ENCODE measurements at regions not wholly inside any gene's neighbourhood (a gene's known extent, or its start where the extent isn't known, plus 50 kb on each side); places are given as distances from the start of the nearest gene placed in this dataset.
"Not testable (repeated sequence)": the region's sequence is repeated elsewhere in the genome, so short reads cannot be mapped to it uniquely, and the experiment has no call there.

DNA sequence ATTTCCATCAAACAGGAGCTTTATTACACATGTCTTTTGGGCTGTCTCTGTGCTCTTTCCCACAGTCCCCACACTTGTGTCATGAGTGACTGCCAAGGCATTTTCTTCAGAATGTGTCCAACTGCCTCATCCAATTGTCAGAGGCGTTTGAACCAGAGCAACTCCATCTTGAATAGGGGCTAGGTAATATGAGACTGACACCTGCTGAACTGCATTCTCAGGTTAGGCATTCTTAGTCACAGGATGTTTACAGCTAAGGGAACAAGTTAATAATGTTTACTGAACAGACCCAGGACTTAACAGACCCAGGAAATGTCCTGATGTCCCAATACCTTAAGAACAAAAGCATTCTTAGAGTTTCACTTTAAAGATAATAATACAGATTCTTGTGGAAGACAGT lies 595.5 kb downstream of the REEP3 start:
- TF ChIP-seq, protein P1, sequence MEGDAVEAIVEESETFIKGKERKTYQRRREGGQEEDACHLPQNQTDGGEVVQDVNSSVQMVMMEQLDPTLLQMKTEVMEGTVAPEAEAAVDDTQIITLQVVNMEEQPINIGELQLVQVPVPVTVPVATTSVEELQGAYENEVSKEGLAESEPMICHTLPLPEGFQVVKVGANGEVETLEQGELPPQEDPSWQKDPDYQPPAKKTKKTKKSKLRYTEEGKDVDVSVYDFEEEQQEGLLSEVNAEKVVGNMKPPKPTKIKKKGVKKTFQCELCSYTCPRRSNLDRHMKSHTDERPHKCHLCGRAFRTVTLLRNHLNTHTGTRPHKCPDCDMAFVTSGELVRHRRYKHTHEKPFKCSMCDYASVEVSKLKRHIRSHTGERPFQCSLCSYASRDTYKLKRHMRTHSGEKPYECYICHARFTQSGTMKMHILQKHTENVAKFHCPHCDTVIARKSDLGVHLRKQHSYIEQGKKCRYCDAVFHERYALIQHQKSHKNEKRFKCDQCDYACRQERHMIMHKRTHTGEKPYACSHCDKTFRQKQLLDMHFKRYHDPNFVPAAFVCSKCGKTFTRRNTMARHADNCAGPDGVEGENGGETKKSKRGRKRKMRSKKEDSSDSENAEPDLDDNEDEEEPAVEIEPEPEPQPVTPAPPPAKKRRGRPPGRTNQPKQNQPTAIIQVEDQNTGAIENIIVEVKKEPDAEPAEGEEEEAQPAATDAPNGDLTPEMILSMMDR (conservative IDR thresholded peaks at IDR 0.05; ENCODE audit: control insufficient read depth, insufficient read depth, low read depth, low read length) = no peak
- DNase-seq (ENCODE audit: low read depth) = no peak
- H3K4me3 ChIP-seq (ENCODE audit: control insufficient read depth, low read depth, low read length) = no peak overlapping the region

DNA sequence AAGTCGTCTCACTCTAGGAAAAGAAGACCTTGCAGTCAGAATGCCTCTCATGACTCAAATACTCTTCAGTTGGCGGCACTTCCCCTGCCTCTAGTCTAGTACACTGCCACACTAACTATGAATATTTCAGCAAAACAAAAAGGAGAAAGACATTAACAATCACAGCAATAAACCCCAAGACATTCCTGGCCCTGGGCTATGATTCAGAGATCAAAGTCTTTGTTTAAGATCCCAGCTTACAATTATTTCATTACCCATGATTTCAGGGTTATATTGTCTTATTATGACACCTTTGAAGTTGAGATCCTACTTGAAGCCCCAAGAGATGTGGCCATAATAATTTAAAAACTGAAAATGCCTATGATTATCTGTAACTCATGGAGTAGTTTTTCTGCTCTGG lies 597.5 kb downstream of the REEP3 start:
- DNase-seq (ENCODE audit: low read depth) = no peak
- H3K4me3 ChIP-seq (ENCODE audit: control insufficient read depth, low read depth, low read length) = no peak overlapping the region
- TF ChIP-seq, protein P1 (conservative IDR thresholded peaks at IDR 0.05; ENCODE audit: control insufficient read depth, insufficient read depth, low read depth, low read length) = no peak

DNA sequence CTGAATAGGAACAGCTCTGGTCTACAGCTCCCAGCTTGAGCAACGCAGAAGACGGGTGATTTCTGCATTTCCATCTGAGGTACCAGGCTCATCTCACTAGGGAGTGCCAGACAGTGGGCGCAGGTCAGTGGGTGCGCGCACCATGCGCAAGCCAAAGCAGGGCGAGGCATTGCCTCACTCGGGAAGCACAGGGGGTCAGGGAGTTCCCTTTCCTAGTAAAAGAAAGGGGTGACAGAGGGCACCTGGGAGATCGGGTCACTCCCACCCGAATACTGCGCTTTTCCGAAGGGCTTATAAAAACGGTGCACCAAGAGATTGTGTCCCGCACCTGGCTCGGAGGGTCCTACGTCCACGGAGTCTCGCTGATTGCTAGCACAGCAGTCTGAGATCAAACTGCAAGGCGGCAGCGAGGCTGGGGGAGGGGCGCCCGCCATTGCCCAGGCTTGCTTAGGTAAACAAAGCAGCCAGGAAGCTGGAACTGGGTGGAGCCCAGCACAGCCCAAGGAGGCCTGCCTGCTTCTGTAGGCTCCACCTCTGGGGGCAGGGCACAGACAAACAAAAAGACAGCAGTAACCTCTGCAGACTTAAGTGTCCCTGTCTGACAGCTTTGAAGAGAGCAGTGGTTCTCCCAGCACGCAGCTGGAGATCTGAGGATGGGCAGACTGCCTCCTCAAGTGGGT lies 599.2 kb downstream of the REEP3 start:
- not testable (repeated sequence) for H3K4me3 ChIP-seq (ENCODE audit: control insufficient read depth, low read depth, low read length); DNase-seq (ENCODE audit: low read depth)

DNA sequence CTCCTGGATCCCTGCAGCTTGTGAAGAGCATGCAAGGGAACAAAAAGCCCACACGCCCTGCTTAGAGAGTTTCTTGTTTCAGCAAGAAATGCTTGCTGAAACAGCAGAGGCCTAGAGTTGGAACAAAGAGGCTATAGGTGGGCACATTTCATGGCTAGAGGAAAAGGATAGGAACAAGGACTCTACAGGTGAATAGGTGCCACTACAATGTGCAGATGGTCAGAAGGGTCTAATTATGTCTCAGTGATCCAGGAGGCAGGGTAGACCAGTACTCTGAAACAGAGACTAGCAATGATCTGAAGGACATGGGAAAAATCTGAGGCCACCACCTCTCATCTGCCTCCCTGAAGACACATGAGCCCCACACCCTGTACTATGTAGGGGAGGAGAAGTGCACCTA lies 609.0 kb downstream of the REEP3 start:
- TF ChIP-seq, protein P1 (conservative IDR thresholded peaks at IDR 0.05; ENCODE audit: control insufficient read depth, insufficient read depth, low read depth, low read length) = no peak
- no peak overlapping the region for H3K4me3 ChIP-seq (ENCODE audit: control insufficient read depth, low read depth, low read length)
- DNase-seq (ENCODE audit: low read depth) = no peak

DNA sequence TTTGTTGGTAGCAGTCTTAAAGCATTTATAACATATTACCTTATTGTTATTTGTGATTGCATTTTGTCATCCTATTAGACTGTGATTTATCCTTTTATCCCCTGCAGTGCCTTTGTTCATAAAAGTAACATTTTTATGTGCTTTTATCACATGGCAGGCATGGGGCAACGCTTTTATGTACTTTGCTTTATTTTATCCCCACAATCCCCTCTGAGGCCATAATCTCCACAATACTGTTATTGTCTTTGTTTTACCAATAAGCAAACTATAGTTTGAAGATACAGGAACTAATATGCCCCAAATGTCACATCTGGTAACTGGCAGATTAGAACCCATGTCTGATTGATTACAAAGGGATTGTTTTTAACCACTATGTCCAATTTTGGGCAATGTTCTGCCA lies 613.5 kb downstream of the REEP3 start:
- TF ChIP-seq, protein P1 (conservative IDR thresholded peaks at IDR 0.05; ENCODE audit: control insufficient read depth, insufficient read depth, low read depth, low read length) = no peak
- no peak for DNase-seq (ENCODE audit: low read depth)
- no peak overlapping the region for H3K4me3 ChIP-seq (ENCODE audit: control insufficient read depth, low read depth, low read length)

DNA sequence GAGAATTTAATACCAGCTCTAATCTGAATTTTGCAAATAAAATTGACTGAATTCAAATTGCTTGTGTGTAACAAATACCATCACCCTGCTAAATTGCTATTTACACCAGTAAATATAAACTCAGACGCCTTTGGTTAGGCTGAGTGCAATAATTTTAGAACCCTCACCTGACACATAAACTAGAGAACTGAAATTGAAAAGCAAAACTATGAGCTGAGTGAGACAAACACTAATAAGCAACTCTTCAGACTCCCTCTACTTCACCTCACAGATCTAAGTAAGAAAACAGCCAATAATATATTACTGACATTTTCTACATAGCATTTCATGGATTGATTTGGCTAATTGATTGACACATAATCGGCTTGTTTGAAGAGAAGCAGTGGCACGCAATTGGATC lies 621.2 kb downstream of the REEP3 start:
- no peak overlapping the region for H3K4me3 ChIP-seq (ENCODE audit: control insufficient read depth, low read depth, low read length)
- DNase-seq (ENCODE audit: low read depth) = no peak
- TF ChIP-seq, protein P1 (conservative IDR thresholded peaks at IDR 0.05; ENCODE audit: control insufficient read depth, insufficient read depth, low read depth, low read length) = no peak

DNA sequence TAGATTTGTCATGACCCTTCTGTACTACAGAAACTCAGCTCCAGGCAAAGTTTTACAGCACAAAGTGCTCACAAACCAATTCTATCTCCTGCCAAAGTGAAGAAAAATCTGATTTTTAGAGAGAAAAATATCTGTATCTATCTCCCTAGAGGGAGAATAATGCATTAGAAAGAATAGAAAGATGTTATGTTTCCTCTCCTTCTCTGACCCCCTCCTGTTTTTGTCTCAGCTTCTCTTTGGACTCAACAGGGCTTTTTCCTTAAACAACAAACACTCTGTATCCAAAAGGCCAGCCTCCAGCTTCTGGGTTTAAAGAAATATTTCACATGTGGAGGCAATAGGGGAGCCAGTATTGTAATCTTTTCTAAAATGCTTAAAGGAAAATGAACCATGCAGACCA lies 627.4 kb downstream of the REEP3 start:
- H3K4me3 ChIP-seq (ENCODE audit: control insufficient read depth, low read depth, low read length) = no peak overlapping the region
- TF ChIP-seq, protein P1 (conservative IDR thresholded peaks at IDR 0.05; ENCODE audit: control insufficient read depth, insufficient read depth, low read depth, low read length) = no peak
- DNase-seq (ENCODE audit: low read depth) = no peak

Data from fibroblast of mammary gland (primary cell).